GM18867 (cell line): ENCODE measurements at regions not wholly inside any gene's neighbourhood (a gene's known extent, or its start where the extent isn't known, plus 50 kb on each side); places are given as distances from the start of the nearest gene placed in this dataset.
"Not testable (repeated sequence)": the region's sequence is repeated elsewhere in the genome, so short reads cannot be mapped to it uniquely, and the experiment has no call there.

Experiments
- ATAC-seq: cut with Tn5 transposase; IDR thresholded peaks from one replicate; pipeline ENCODE4 v1.9.1; 2021; ENCODE audit warnings: mild to moderate bottlenecking, moderate library complexity; ENCODE audit not compliant: unreplicated experiment

DNA sequence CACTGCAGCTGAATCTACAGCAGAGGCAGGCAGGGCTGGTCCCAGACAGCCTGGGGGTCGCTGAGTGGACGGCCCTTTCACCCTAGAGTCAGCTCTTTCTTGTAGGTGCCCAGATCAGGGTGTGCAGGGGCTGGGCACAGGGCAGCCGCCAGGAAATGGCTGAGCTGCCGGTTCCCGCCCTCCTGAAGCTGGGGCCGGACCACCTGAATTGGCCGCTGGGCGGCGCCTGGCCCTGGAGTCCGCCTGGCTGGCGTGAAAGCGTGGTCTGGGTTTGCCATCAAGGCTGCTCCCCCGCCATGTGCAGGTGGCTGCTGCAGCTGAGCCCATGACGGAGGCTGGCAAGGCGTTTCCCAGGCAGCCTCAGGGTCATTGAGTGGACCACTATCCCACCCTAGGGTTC lies 85.7 kb downstream of the POTEM start:
- ATAC-seq, result peak; percentile 54

GRCh38 chr14:19053426-19054050 lies 86.3 kb downstream of the POTEM start:
- peak; percentile 88 for ATAC-seq

- not testable (repeated sequence) for ATAC-seq
These were observed 87.0 kb downstream of the POTEM start for GRCh38 chr14:19054108-19054721.

- peak; percentile 70 for ATAC-seq
These were observed 87.7 kb downstream of the POTEM start for GRCh38 chr14:19054934-19055333.

- not testable (repeated sequence) for ATAC-seq
These were observed 91.8 kb downstream of the POTEM start for GRCh38 chr14:19059066-19059465.

GRCh38 chr14:19061689-19062450 lies 94.6 kb downstream of the POTEM start:
- ATAC-seq, result peak; percentile 86

DNA sequence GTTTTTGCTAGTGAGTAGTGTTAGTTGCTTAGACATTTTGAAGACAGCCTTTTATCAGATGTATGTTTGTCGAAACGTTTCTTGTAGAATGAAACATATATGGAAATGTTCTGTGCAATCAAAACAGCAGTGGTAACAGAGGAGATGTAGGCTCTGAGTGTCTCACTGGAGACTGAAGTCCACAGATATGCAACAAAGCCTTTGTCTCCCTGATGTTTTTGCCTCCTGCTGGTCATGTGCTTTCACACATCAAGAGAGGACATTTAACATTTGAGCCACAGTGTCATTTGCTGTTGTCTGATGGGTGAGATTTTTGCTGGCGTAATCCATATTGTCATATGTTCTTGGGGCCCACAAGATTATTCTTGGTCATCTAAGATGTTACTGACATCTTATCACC lies 101.7 kb downstream of the POTEM start:
- not testable (repeated sequence) for ATAC-seq

DNA sequence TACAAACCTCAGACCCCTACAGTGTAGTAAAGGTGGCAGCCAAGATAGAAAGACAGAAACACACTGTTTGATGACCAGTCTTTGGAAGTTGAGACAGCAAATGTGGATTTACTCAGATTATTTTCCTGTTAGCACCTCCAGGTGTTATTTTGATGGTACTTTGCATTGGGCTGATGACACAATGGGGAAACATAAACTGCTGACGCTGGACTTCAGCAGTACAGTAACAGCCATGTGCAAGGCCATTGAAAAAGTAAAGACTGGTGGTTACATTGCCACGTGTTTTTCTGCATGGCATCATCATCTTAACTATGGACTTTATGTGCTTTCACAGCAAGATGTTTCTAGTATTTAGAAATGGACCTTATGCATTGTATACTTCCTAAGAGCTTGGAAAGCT lies 105.3 kb downstream of the POTEM start:
- not testable (repeated sequence) for ATAC-seq

- not testable (repeated sequence) for ATAC-seq
These were observed 121.4 kb downstream of the POTEM start for GRCh38 chr14:19088632-19089031.

- ATAC-seq, result not testable (repeated sequence)
These were observed 126.0 kb downstream of the POTEM start for GRCh38 chr14:19093227-19093626.

- not testable (repeated sequence) for ATAC-seq
These were observed 127.5 kb downstream of the POTEM start for GRCh38 chr14:19094731-19095130.

GRCh38 chr14:19095167-19095566 lies 127.9 kb downstream of the POTEM start:
- not testable (repeated sequence) for ATAC-seq

- not testable (repeated sequence) for ATAC-seq
These were observed 129.2 kb downstream of the POTEM start for GRCh38 chr14:19096467-19096866.

GRCh38 chr14:19096876-19097275 lies 129.6 kb downstream of the POTEM start:
- ATAC-seq, result not testable (repeated sequence)

DNA sequence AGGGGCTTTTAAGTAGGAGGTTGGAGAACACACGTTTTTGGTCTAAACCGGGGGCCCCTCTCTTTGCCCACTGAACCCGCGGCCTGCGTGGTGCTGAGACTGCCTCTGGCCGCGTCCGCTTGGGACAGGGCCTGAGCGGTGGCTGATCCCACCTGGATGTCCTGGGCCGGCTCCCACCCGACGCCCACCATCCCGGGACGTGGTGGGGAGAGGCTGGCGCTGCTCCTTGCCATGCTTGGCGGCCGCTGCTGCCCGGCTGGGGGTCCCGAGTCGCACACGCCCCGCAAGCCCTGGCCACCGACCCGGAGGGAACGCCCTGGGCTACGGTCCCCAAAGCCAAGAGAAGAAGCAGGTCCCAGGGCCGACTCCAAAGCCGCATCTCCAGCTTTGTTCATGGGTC lies 130.1 kb downstream of the POTEM start:
- not testable (repeated sequence) for ATAC-seq

DNA sequence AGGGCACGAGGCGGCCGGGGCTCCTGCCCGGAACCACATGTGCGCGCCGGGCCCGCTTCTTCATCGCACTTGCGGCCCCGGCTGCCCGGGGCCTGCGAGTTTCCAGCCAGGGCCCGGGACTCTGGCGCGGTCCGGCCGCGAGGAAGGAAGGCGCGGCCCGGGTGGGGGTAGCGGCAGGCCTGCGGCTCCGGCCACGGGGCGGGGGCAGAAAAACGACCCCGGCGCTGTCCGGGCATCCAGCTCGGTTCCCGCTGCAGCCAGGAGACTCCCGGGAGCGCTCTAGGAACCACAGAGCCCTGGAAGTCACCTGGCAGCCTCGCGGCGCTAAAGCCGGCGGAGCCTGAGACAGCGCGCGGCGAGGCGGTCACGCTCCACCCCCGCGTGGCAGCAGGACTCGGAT lies 130.5 kb downstream of the POTEM start:
- ATAC-seq, result not testable (repeated sequence)

GRCh38 chr14:19098230-19098629 lies 131.0 kb downstream of the POTEM start:
- ATAC-seq, result not testable (repeated sequence)

DNA sequence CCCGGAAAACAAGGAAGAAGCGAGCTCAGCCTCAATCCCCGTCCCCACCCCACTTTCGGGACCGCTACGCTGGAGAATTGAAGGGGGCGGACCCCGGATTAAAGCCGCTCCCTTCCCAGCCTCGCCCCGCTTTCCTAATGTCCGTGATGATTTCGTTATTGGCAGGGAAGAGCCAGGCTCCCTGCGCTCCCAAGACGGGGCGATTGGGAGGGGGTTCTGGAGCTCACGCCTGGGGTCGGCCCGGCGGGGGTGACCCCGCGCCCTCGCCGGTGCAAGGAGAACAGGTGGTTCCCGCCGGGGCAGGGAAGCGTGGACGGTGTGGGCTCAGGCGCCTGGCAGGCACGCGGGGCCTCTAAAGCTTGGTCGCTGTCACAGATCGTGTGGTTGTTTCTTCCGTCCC lies 131.5 kb downstream of the POTEM start:
- not testable (repeated sequence) for ATAC-seq

GRCh38 chr14:19099336-19099735 lies 132.1 kb downstream of the POTEM start:
- ATAC-seq, result not testable (repeated sequence)

GRCh38 chr14:19099939-19100338 lies 132.7 kb downstream of the POTEM start:
- ATAC-seq, result not testable (repeated sequence)

GRCh38 chr14:19105551-19105950 lies 138.3 kb downstream of the POTEM start:
- not testable (repeated sequence) for ATAC-seq

GRCh38 chr14:19109887-19110286 lies 142.7 kb downstream of the POTEM start:
- not testable (repeated sequence) for ATAC-seq
